Testis (tissue), 2 donors: ENCODE measurements at regions not wholly inside any gene's neighbourhood (a gene's known extent, or its start where the extent isn't known, plus 50 kb on each side); places are given as distances from the start of the nearest gene placed in this dataset.

ENCODE experiments used
- POLR2A ChIP-seq: fragments of 450-650 bp; IDR thresholded peaks from one replicate; pipeline ENCODE4 v1.6.1; 2017; ENCODE audit warnings: antibody characterized with exemption, mild to moderate bottlenecking, moderate library complexity
- TF ChIP-seq, protein P1 (sequence below), 3 experiments: fragments of 450-650 bp in 2 of 3; fragments of 200-600 bp in 1 of 3; sonication (generic) in 1 of 3; IDR thresholded peaks; one replicate each; pipeline ENCODE4 v1.5.1; 2016 to 2019; ENCODE audit warnings: antibody characterized with exemption in 3 of 3, mild to moderate bottlenecking in 2 of 3, moderate library complexity in 1 of 3

DNA sequence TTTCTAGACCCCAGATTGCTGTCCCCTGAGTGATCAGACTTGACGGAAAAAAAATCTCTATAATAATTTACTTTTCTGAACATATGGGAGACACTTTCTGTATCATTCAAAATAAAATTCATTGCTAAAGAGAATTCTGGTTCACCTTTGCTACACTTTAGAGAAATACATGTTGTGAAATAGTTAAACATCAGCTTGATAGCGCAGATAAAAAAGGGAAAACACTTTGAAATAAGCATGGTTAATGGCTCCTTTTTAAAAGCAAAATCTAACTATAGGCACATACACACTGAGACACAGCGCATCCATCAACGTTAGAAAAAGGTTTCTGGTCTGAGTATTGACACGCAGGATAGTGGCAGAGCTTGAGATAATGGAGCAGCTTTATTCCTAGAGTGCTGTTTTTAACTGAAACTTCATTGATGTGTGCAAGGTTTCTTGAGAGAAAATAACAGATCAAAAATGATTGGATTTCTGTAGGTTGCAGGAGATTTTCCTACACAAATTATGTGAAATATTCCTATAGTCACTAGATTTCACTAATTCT is 341.2 kb downstream of the MZT1 start:
- TF ChIP-seq, protein P1, sequence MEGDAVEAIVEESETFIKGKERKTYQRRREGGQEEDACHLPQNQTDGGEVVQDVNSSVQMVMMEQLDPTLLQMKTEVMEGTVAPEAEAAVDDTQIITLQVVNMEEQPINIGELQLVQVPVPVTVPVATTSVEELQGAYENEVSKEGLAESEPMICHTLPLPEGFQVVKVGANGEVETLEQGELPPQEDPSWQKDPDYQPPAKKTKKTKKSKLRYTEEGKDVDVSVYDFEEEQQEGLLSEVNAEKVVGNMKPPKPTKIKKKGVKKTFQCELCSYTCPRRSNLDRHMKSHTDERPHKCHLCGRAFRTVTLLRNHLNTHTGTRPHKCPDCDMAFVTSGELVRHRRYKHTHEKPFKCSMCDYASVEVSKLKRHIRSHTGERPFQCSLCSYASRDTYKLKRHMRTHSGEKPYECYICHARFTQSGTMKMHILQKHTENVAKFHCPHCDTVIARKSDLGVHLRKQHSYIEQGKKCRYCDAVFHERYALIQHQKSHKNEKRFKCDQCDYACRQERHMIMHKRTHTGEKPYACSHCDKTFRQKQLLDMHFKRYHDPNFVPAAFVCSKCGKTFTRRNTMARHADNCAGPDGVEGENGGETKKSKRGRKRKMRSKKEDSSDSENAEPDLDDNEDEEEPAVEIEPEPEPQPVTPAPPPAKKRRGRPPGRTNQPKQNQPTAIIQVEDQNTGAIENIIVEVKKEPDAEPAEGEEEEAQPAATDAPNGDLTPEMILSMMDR (IDR thresholded peaks at IDR 0.05) = no peak
- TF ChIP-seq POLR2A = no peak
